PC-3 (cell line): ENCODE measurements at regions not wholly inside any gene's neighbourhood (a gene's known extent, or its start where the extent isn't known, plus 50 kb on each side); places are given as distances from the start of the nearest gene placed in this dataset.

Source experiments
- ATAC-seq: fragments of 200-7000 bp; cut with Tn5 transposase; 2 replicates; pipeline ENCODE4 v1.9.1; 2020; ENCODE audit warnings: mild to moderate bottlenecking, moderate library complexity
- BruUV-seq: library from RNA; stranded (reverse); fragments of 400-500 nt; replicated peaks from 2 replicates; lab custom pipeline; 2021; lab: Mats Ljungman, UMichigan
- CTCF ChIA-PET: fragments of 300-600 bp; sonication (Branson Sonifier 250); formaldehyde crosslinking; loops from one replicate; lab custom pipeline; 2022; ENCODE audit warnings: antibody characterized with exemption; lab: Charles Lee
- POLR2A ChIA-PET: fragments of 300-600 bp; sonication (Branson Sonifier 250); formaldehyde crosslinking; loops from one replicate; lab custom pipeline; 2022; ENCODE audit warnings: antibody characterized with exemption; ENCODE audit not compliant: unreplicated experiment; lab: Charles Lee
- DNase-seq: peaks from one replicate; pipeline ENCODE4 v3.0.0-alpha.2; 2015
- H2AFZ ChIP-seq: fragments of 300-600 bp; sonication (generic); 2 replicates; pipeline ENCODE4 v1.6.0; 2016; ENCODE audit warnings: antibody characterized with exemption, low read length
- H3F3A ChIP-seq: fragments of 300-600 bp; sonication (generic); one replicate; pipeline ENCODE4 v1.6.0; 2017; ENCODE audit warnings: antibody characterized with exemption, low read length, control low read depth, mild to moderate bottlenecking; ENCODE audit not compliant: unreplicated experiment
- H3K27ac ChIP-seq: fragments of 300-600 bp; sonication (generic); 2 replicates; pipeline ENCODE4 v1.5.1; 2016; ENCODE audit warnings: mild to moderate bottlenecking, low read length
- H3K27me3 ChIP-seq: fragments of 300-600 bp; sonication (generic); 2 replicates; pipeline ENCODE4 v1.6.1; 2016; ENCODE audit warnings: low read length, mixed read lengths
- H3K36me3 ChIP-seq: fragments of 300-600 bp; sonication (generic); 2 replicates; pipeline ENCODE4 v1.6.1; 2016; ENCODE audit warnings: low read depth, mixed run types, low read length, mixed read lengths
- H3K4me1 ChIP-seq: fragments of 300-600 bp; sonication (generic); 2 replicates; pipeline ENCODE4 v1.5.1; 2016; ENCODE audit warnings: low read length; ENCODE audit not compliant: insufficient read depth
- H3K4me2 ChIP-seq: fragments of 300-600 bp; sonication (generic); 2 replicates; pipeline ENCODE4 v1.6.0; 2016; ENCODE audit warnings: low read length
- H3K4me3 ChIP-seq: fragments of 300-600 bp; sonication (generic); 2 replicates; pipeline ENCODE4 v1.5.1; 2016; ENCODE audit warnings: mild to moderate bottlenecking, low read length, mixed read lengths
- H3K79me2 ChIP-seq: fragments of 300-600 bp; sonication (generic); 2 replicates; pipeline ENCODE4 v1.6.1; 2017; ENCODE audit warnings: low read length, mixed read lengths
- H3K9ac ChIP-seq: fragments of 300-600 bp; sonication (generic); 2 replicates; pipeline ENCODE4 v1.6.0; 2016; ENCODE audit warnings: mild to moderate bottlenecking, low read length
- H3K9me2 ChIP-seq: fragments of 300-600 bp; sonication (generic); replicated peaks from 2 replicates; pipeline ENCODE4 v1.6.1; 2016; ENCODE audit warnings: mixed run types, low read length, mixed read lengths
- H3K9me3 ChIP-seq: fragments of 300-600 bp; sonication (generic); 2 replicates; pipeline ENCODE4 v1.6.1; 2016; ENCODE audit warnings: low read length, mixed read lengths
- H4K20me1 ChIP-seq: fragments of 300-600 bp; sonication (generic); 2 replicates; pipeline ENCODE4 v1.6.1; 2016; ENCODE audit warnings: low read length, mixed read lengths
- CTCF ChIP-seq: fragments of 300-600 bp; sonication (generic); conservative IDR thresholded peaks from 2 replicates; pipeline ENCODE4 v1.5.1; 2017; ENCODE audit warnings: antibody characterized with exemption, low read depth, mild to moderate bottlenecking, low read length
- EZH2 ChIP-seq: fragments of 300-600 bp; sonication (generic); IDR thresholded peaks from one replicate; pipeline ENCODE4 v1.6.1; 2017; ENCODE audit warnings: antibody characterized with exemption, mild to moderate bottlenecking, low read length; ENCODE audit not compliant: unreplicated experiment
- EZH2phosphoT487 ChIP-seq: fragments of 300-600 bp; sonication (generic); IDR thresholded peaks from 2 replicates; pipeline ENCODE4 v1.6.1; 2018; ENCODE audit warnings: mild to moderate bottlenecking, antibody characterized with exemption, low read length, borderline replicate concordance
- intact Hi-C: fragments of 100-400 bp; cut with micrococcal nuclease; formaldehyde crosslinking; loops from 2 replicates; pipeline ENCODE4 v1.9.0; 2023

GRCh38 chr2:7444626-7445025, 527.4 kb downstream of the RNF144A start:
- no peak overlapping the region for H2AFZ ChIP-seq
- H3K36me3 ChIP-seq: no peaks in the 10 kb centered on the region
- DNase-seq (no peak), ATAC-seq (no peak)
- intact Hi-C loops: no loop called here
- POLR2A ChIA-PET: no interaction called here
- H3F3A ChIP-seq: no peaks in the 10 kb centered on the region
- CTCF ChIA-PET: no interaction called here
- H4K20me1 ChIP-seq: no peaks in the 10 kb centered on the region
- H3K4me1 ChIP-seq: no peaks in the 10 kb centered on the region
- H3K9me3 ChIP-seq: no peaks in the 10 kb centered on the region
- no peak overlapping the region for H3K9ac ChIP-seq
- BruUV-seq: no TSS peak
- H3K27ac ChIP-seq: no peak overlapping the region
- no peak overlapping the region for H3K4me3 ChIP-seq
- no peaks in the 10 kb centered on the region for H3K79me2 ChIP-seq
- no peaks in the 10 kb centered on the region for H3K9me2 ChIP-seq
- no peak for TF ChIP-seq EZH2
- TF ChIP-seq EZH2phosphoT487: no peak
- no peak for TF ChIP-seq CTCF
- H3K4me2 ChIP-seq: no peak overlapping the region
- H3K27me3 ChIP-seq: no peaks in the 10 kb centered on the region

- TF ChIP-seq CTCF (no peak), EZH2 (no peak), EZH2phosphoT487 (no peak)
- H3K79me2 ChIP-seq: no peaks in the 10 kb centered on the region
- H4K20me1 ChIP-seq: no peaks in the 10 kb centered on the region
- no peaks in the 10 kb centered on the region for H3K4me1 ChIP-seq
- ATAC-seq (no peak), DNase-seq (no peak)
- H3F3A ChIP-seq: no peaks in the 10 kb centered on the region
- H3K9me2 ChIP-seq: no peaks in the 10 kb centered on the region
- no peaks in the 10 kb centered on the region for H3K27me3 ChIP-seq
- no peak overlapping the region for H3K9ac ChIP-seq
- H3K9me3 ChIP-seq: no peaks in the 10 kb centered on the region
- CTCF ChIA-PET: no interaction called here
- no TSS peak for BruUV-seq
- intact Hi-C loops: no loop called here
- no peak overlapping the region for H3K4me2 ChIP-seq
- no peak overlapping the region for H3K4me3 ChIP-seq
- POLR2A ChIA-PET: no interaction called here
- no peaks in the 10 kb centered on the region for H3K36me3 ChIP-seq
- H3K27ac ChIP-seq: no peak overlapping the region
- H2AFZ ChIP-seq: no peak overlapping the region
These were observed 531.5 kb downstream of the RNF144A start for GRCh38 chr2:7448578-7449264.

- POLR2A ChIA-PET: no interaction called here
- Histone ChIP-seq H2AFZ (no peak overlapping the region), H4K20me1 (no peaks in the 10 kb centered on the region), H3K9me2 (no peaks in the 10 kb centered on the region), H3K36me3 (no peaks in the 10 kb centered on the region), H3K27ac (no peak overlapping the region), H3K9me3 (no peaks in the 10 kb centered on the region), H3K4me3 (no peak overlapping the region), H3F3A (no peaks in the 10 kb centered on the region), H3K9ac (no peak overlapping the region), H3K79me2 (no peaks in the 10 kb centered on the region), H3K4me1 (no peaks in the 10 kb centered on the region), H3K27me3 (no peaks in the 10 kb centered on the region), H3K4me2 (no peak overlapping the region)
- intact Hi-C loops: no loop called here
- ATAC-seq: no peak
- BruUV-seq: no TSS peak
- no peak for DNase-seq
- CTCF ChIA-PET: no interaction called here
- no peak for TF ChIP-seq EZH2phosphoT487
- no peak for TF ChIP-seq EZH2
- TF ChIP-seq CTCF: no peak
These were observed 532.1 kb downstream of the RNF144A start for GRCh38 chr2:7449298-7449697.
